Right ventricle myocardium inferior (tissue), 1 donor: ENCODE measurements at regions not wholly inside any gene's neighbourhood (a gene's known extent, or its start where the extent isn't known, plus 50 kb on each side); places are given as distances from the start of the nearest gene placed in this dataset.

Source experiments
- ATAC-seq: fragments of 200-7000 bp; cut with Tn5 transposase; one replicate; pipeline ENCODE4 v1.9.1; 2020; ENCODE audit warnings: mild to moderate bottlenecking, moderate library complexity
- DNase-seq: peaks from one replicate; pipeline ENCODE4 v3.0.0; 2021; ENCODE audit errors: missing footprints
- intact Hi-C: fragments of 100-400 bp; cut with DNase I; formaldehyde crosslinking; loops from one replicate; pipeline ENCODE4 v1.11.0; 2022
- donor health status: DM: no; HTN: yes; CAD: no; lungs with severe emphysema.

DNA sequence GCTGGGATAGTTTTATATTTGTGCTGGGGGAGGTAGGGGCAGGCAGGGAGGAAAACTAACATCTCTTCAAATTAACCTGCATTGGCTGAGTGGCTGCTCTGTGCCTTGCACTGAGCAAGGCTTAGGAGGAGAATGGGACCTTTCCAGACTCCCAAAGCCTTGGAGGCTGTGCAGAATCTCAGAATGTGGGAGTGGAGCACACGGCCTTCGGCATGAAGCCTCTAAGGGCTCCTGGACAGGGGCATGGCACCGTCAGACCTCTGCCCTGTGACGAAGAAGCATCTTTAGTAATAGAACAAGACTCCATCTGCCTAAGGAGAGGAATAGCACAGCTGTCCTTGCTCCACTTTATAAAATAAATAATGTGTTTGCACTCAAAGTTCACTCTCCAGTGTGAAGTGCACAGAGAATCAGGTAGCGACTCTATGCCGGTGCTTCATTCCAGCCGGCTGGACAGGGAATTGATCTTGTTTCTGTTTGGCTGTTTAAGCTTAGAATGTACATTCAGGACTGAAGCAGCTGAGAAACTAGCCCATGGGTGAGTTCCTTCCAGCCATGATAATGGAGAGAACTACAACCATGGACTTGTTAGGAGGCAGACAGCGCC lies 228.5 kb upstream of the ADAMTS9 start:
- ATAC-seq (no peak), DNase-seq (no peak)
- intact Hi-C loops = no loop called here

GRCh38 chr3:64915778-64916177 lies 228.0 kb upstream of the ADAMTS9 start:
- intact Hi-C loops = no loop called here
- no peak for ATAC-seq
- DNase-seq = no peak

DNA sequence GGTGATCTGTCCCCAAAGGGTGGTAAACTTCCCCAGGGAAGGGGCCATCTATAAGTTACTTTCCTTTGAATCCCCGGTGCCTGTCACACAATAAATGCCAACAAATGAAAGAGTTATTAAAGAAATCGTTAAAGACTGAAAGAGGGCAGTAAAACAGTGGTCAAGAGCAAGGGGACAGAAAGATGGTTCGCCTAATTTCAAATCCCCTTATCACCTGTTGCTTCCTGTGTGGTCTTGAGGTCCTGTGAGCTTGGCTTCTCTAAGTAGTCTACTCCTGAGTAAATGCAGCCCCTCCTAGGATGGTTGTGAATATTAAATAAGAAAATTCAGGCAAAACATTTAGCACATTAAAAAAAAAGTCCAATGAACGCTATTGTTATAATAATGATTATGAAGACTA lies 225.7 kb upstream of the ADAMTS9 start:
- DNase-seq = no peak
- intact Hi-C loops = no loop called here
- no peak for ATAC-seq

DNA sequence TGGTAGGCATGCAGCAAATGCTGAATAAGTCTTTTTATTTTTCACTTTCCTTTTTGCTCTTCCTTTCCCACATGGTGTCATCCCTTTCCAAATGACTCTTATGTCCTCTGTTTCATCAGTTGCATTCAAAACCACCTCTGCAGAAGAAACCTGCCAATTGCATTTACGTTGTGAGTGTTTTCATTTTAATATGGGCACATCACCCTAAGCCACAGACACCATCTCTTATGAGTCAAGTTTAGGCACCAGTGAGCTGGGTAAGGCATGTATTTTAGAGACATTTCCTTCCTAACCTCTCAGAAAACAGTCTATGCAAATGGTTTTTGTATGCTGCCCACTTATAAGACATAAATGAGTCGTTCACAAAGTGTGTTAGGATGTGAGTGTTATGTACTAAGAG lies 223.3 kb upstream of the ADAMTS9 start:
- no peak for ATAC-seq
- intact Hi-C loops = no loop called here
- no peak for DNase-seq

DNA sequence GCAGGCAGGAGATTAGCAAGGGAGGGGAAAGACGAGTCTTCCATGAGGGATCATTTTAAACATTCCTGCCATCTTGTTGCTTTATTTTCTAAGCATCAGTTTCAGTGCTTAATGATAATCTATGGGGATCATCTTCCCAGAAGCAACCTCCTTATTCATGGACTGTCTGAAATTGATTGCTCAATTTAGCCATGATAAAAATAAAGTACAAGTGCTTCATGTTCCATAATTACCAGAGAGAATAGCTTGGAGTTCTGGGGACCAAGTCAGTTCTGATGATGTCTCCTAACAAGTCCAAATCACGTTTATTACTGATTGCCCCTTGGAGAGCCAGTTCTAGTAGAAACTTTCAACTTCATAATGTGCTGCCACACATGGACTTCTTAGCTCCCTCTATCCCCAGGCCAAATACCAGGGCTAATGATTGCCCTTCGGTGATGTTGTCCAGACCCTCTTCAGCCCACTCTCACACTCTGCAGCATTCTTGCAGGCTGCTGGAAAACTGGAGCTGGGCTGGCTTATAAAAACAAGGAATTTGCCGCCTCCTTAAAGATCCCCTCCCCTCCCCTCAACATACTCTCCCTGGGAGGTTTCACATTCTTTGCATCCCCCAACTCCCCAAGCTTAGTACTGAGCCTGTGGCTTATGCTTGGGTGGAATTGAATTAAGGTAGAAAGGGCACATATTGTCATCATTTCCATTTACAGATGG lies 222.1 kb upstream of the ADAMTS9 start:
- DNase-seq = no peak
- intact Hi-C loops = loop anchor here (10.0 kb wide), 1 partner anchor 265 kb away; no protein-coding TSS in a partner anchor
- no peak for ATAC-seq

DNA sequence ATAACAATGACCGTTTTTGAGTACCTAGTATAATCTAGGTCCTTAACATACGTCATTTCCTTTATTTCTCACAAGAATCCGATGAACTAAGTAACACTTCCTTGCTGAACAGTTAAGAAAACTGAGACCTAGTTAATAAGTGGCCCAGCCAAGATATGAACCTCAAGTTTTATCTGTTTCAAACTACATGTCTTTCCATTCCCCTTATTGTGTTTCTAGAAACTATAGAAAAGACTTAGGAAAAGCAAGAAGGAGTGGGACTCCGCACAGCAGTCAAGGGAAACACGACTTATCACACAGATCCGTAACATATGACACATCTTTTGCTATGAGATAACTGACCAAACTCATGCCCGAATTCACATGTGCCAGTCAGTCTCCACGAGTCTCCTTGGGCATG lies 221.2 kb upstream of the ADAMTS9 start:
- DNase-seq (no peak), ATAC-seq (no peak)
- intact Hi-C loops = loop anchor here (10.0 kb wide), 1 partner anchor 266 kb away; no protein-coding TSS in a partner anchor

GRCh38 chr3:64908251-64908685 lies 220.5 kb upstream of the ADAMTS9 start:
- DNase-seq = no peak
- ATAC-seq = peak; percentile 53
- intact Hi-C loops = loop anchor here (10.0 kb wide), 1 partner anchor 267 kb away; no protein-coding TSS in a partner anchor

- intact Hi-C loops = loop anchor here (10.0 kb wide), 1 partner anchor 269 kb away; no protein-coding TSS in a partner anchor
- ATAC-seq = no peak
- no peak for DNase-seq
Observed at GRCh38 chr3:64905906-64906410, 218.2 kb upstream of the ADAMTS9 start.

- intact Hi-C loops = loop anchor here (10.0 kb wide), 1 partner anchor 272 kb away; no protein-coding TSS in a partner anchor
- ATAC-seq (no peak), DNase-seq (no peak)
Observed at GRCh38 chr3:64903006-64903405, 215.2 kb upstream of the ADAMTS9 start.

- ATAC-seq (no peak), DNase-seq (no peak)
- intact Hi-C loops = loop anchor here (2.0 to 10.0 kb wide), 2 partner anchors 217 to 273 kb away; no protein-coding TSS in a partner anchor
Observed at GRCh38 chr3:64901986-64902516, 214.3 kb upstream of the ADAMTS9 start.

GRCh38 chr3:64901522-64901885 lies 213.7 kb upstream of the ADAMTS9 start:
- peak; percentile 81 for ATAC-seq
- DNase-seq = no peak
- intact Hi-C loops = loop anchor here (2.0 to 10.0 kb wide), 2 partner anchors 217 to 273 kb away; no protein-coding TSS in a partner anchor

DNA sequence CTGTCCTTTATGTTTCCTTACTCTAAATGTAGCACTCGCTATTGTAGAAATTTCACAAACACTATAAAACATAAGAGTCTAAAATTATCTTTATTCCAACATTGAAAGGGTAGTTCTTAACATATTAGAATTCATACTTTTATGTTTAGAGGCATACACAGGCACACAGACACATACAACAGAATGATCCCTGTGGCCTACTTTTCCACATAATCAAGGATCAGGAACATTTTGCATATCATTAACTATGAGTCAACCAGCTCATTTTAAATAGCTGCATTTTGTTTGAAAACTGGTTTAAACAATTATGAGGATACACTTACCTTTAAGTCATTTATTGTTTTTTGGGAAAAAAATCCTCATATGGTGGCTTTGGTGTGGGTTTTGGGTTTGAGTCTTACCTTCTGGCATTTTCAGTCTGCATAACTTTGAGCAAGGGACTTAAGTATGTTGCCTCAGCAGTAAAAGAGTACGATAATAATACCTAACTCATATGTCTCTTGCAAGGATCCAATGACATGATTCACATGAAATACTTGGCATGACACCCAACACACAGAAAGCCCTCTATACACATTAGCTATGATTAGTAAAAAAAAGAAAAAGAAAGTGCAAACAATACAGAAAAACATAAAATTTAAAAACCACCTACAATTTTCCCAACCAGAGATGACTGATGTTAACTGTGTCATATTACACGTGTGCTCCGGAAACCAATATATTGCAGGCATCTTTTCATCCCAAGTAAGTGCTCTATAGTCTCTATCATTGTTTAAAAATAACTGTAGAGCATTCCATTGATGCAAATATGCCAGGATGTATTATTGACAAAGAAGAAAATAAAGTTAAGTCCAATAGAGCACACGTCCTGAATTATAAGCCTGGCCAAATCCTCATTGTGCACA lies 213.1 kb upstream of the ADAMTS9 start:
- intact Hi-C loops = loop anchor here (2.0 to 10.0 kb wide), 2 partner anchors 216 to 274 kb away; no protein-coding TSS in a partner anchor
- peak; percentile 33 for ATAC-seq
- no peak for DNase-seq

DNA sequence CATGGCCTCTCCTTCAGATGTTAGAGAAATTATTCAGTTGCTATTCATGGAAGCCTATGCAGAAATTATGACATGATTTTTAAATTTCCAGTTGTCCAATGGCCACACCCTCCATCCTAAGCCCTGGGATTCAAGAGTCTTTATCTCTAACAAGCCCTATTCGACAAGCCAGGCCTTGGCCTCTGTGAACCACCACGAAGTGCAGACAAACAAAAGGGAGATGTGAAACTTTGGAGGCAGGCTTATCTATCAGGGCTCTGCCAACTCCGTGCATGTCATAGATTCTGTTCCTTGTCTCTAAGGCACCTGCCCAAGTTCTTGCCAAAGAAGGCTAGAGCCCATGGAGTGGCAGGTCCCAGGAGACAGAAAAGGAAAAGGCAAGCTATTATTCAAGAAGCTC lies 212.4 kb upstream of the ADAMTS9 start:
- DNase-seq (no peak), ATAC-seq (peak; percentile 81)
- intact Hi-C loops = loop anchor here (2.0 to 10.0 kb wide), 2 partner anchors 215 to 275 kb away; no protein-coding TSS in a partner anchor

DNA sequence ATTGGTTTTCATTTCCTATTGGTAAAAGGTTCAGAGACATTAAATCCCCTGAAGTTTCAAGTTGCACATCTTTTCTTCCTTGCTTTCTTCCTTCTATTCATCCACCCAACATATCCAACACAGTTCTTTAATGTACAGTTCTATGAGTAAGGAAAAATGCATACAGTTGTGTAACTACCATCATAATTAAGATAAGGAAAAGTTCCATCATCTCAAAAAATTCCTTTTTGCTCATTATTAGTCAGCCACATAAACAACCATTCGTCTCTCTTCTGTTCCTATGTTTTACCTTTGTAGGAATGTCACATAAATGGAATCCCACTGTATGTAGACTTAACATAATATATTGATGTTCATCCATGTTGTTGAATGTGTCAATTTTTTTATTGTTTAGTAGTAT lies 211.1 kb upstream of the ADAMTS9 start:
- intact Hi-C loops = no loop called here
- ATAC-seq (no peak), DNase-seq (no peak)

DNA sequence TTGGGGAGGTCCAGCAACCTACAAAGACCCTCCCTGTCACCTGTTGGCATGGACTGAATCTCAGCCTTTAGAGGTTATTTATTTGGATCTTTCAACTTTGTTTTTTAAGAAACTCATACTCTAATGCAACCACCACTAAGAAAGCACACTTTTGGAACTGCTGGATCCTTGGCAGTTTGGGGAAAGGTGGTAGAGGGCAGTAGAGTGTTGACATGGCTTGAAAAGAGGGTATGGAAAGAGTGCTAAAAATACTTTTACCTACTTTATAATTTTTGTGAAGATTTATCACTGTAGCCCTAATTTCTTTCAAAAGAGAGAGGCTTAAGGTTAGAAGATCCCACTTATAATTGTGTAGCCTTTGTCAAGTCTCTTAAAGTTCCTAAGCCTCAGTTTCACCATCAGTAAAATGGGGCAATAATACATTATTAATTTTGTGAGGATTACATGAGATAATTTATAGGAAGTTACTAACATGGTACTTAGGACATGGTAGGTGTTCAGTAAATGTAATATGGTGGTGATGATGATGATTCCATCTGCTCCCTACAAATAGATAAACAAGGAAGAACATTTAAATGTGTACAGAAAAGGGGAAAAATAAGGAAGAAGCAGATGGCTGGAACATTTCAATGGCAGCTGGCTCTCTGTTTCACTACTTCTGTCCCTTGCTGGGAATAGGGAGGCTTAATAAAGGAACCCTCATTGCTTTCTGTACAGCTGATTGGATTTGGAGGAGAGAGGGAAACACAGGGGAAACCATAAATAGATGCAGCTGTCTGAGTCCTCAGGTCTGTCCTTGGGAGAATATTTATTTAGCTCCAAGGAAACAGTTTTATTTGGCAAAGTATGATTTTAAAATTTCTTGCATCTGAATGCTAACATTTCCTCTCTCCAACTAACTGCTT lies 208.4 kb upstream of the ADAMTS9 start:
- no peak for ATAC-seq
- DNase-seq = no peak
- intact Hi-C loops = no loop called here

DNA sequence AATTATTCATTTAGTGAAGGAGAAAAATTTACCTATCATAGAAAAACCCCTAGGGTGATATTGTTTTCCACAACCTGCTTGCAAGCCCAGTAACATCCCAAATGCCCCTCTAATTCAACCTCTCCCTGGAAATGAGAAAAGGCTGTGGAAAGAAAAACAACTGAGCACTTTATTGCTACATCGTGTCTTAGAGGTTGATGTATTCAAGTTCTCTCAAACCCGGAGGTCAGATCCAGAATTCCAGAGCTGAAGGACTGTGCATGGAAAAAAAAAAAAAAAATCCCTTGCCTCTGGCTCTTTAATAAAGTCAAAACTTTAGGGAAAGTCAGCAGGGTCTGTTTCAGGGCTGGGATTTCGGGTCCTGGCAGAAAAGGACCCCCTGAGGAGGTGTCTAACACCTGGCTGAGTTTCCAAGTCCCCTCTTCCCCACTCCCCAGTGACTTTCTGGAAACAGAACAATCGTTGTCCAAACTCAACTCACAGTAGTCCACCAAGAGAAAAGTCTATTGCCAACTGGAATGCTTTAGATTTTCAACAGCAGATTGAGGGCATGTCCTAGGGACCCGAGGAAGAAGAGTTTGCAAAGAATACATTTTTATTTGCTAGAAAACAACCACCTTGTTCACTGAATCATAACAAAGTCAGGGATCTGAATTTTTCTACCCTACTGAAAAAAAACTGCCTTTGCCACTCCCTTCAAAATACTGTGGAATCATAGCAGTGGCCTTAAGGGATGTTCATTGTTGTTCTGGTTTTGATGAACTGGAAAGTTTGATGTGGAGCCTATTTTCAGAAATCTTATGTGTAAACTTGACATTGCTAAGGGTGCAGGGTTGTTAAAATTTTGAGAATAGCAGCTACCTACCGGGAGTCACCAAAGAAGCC lies 207.5 kb upstream of the ADAMTS9 start:
- ATAC-seq (no peak), DNase-seq (no peak)
- intact Hi-C loops = no loop called here

GRCh38 chr3:64894006-64894405 lies 206.2 kb upstream of the ADAMTS9 start:
- no peak for ATAC-seq
- intact Hi-C loops = no loop called here

More at GRCh38 chr3:64894006-64894405, 206.2 kb upstream of the ADAMTS9 start:
- DNase-seq = no peak
